B cell (primary cell): ENCODE measurements at regions not wholly inside any gene's neighbourhood (a gene's known extent, or its start where the extent isn't known, plus 50 kb on each side); places are given as distances from the start of the nearest gene placed in this dataset.

Experiments
- ATAC-seq: fragments of 200-7000 bp; cut with Tn5 transposase; one replicate; pipeline ENCODE4 v1.10.0; 2021; ENCODE audit warnings: low read depth, mild to moderate bottlenecking, moderate number of reproducible peaks, moderate library complexity
- CTCF ChIA-PET: fragments of 350-600 bp; sonication (Branson Sonifier 250); formaldehyde crosslinking; loops from one replicate; lab custom pipeline; 2021; ENCODE audit warnings: antibody characterized with exemption, inconsistent platforms; lab: Charles Lee
- POLR2A ChIA-PET: fragments of 350-600 bp; sonication (Branson Sonifier 250); formaldehyde crosslinking; loops from one replicate; lab custom pipeline; 2021; ENCODE audit warnings: antibody characterized with exemption; lab: Charles Lee
- DNase-seq: peaks from one replicate; pipeline ENCODE4 v3.0.0; 2013
- H2AFZ ChIP-seq: 2 replicates; pipeline ENCODE4 v1.6.1; 2012; ENCODE audit warnings: mild to moderate bottlenecking, low read depth, low read length; ENCODE audit not compliant: insufficient read depth, poor library complexity, severe bottlenecking
- H3K27ac ChIP-seq, 2 donors: 1 replicate in 1 of 2; 2 replicates in 1 of 2; pipeline ENCODE4 v1.5.1; 2012 to 2013; ENCODE audit warnings: low read length in 2 of 2, mild to moderate bottlenecking in 2 of 2, moderate library complexity in 1 of 2
- H3K27me3 ChIP-seq, 4 experiments: fragments of 200-600 bp in 1 of 4; sonication (generic) in 1 of 4; replicated peaks in 1 of 4; 1 replicate in 2 of 4; 2 replicates in 2 of 4; pipeline versions ENCODE4 v1.6.1 to v1.7.0; 2013 to 2016; ENCODE audit warnings: low read length in 3 of 4, mild to moderate bottlenecking in 2 of 4, mixed read lengths in 1 of 4, moderate library complexity in 1 of 4; ENCODE audit not compliant: insufficient read depth in 4 of 4, control insufficient read depth in 3 of 4; ENCODE audit errors: control extremely low read depth in 1 of 4
- H3K36me3 ChIP-seq, 2 experiments: replicated peaks in 1 of 2; 1 replicate in 1 of 2; 2 replicates in 1 of 2; pipeline versions ENCODE4 v1.6.1 to v1.7.1; 2013; ENCODE audit warnings: low read length in 1 of 2; ENCODE audit not compliant: insufficient read depth in 2 of 2, control insufficient read depth in 1 of 2; ENCODE audit errors: control extremely low read depth in 1 of 2, extremely low read depth in 1 of 2
- H3K4me1 ChIP-seq, 2 donors: fragments of 200-600 bp in 1 of 2; sonication (generic) in 1 of 2; 1 replicate in 1 of 2; 2 replicates in 1 of 2; pipeline versions ENCODE4 v1.5.1 to v1.6.1; 2013 to 2017; ENCODE audit warnings: low read length in 2 of 2; ENCODE audit not compliant: control insufficient read depth in 2 of 2, insufficient read depth in 2 of 2
- H3K4me2 ChIP-seq: replicated peaks from 2 replicates; pipeline ENCODE3; 2012; ENCODE audit warnings: mild to moderate bottlenecking, low read depth, low read length; ENCODE audit not compliant: poor library complexity, severe bottlenecking
- H3K4me3 ChIP-seq, 5 experiments: fragments of 200-600 bp in 1 of 5; sonication (generic) in 1 of 5; 1 replicate in 3 of 5; 2 replicates in 2 of 5; pipeline versions ENCODE4 v1.5.1 to v1.7.0; 2011 to 2016; ENCODE audit warnings: low read length in 4 of 5, mild to moderate bottlenecking in 4 of 5, low read depth in 2 of 5, control low read depth in 1 of 5, moderate library complexity in 1 of 5; ENCODE audit not compliant: insufficient read depth in 1 of 5; ENCODE audit errors: control extremely low read depth in 1 of 5, extremely low read depth in 1 of 5
- H3K79me2 ChIP-seq: fragments of 200-600 bp; sonication (generic); one replicate; pipeline ENCODE4 v1.6.0; 2016; ENCODE audit warnings: low read length; ENCODE audit not compliant: control insufficient read depth, insufficient read depth
- H3K9ac ChIP-seq: fragments of 200-600 bp; sonication (generic); 2 replicates; pipeline ENCODE4 v1.6.1; 2017; ENCODE audit warnings: mild to moderate bottlenecking, low read length, moderate library complexity
- H3K9me3 ChIP-seq, 3 donors: one replicate each; pipeline versions ENCODE4 v1.6.1 to v1.7.1; 2013; ENCODE audit warnings: low read length in 2 of 3; ENCODE audit not compliant: control insufficient read depth in 2 of 3, insufficient read depth in 1 of 3; ENCODE audit errors: control extremely low read depth in 1 of 3
- H4K20me1 ChIP-seq: 2 replicates; pipeline ENCODE4 v1.6.0; 2012; ENCODE audit warnings: mild to moderate bottlenecking, low read length; ENCODE audit not compliant: insufficient read depth, control insufficient read depth, poor library complexity, severe bottlenecking
- H3K27ac Mint-ChIP-seq: one replicate; pipeline ENCODE4 v1.8.0; 2021; ENCODE audit warnings: mixed read lengths
- H3K27me3 Mint-ChIP-seq: one replicate; pipeline ENCODE4 v1.8.0; 2021; ENCODE audit warnings: mixed read lengths
- H3K4me1 Mint-ChIP-seq: one replicate; pipeline ENCODE4 v1.8.0; 2021; ENCODE audit warnings: mixed read lengths
- H3K4me3 Mint-ChIP-seq: one replicate; pipeline ENCODE4 v1.8.0; 2021; ENCODE audit warnings: mixed read lengths
- H3K9me3 Mint-ChIP-seq: one replicate; pipeline ENCODE4 v1.8.0; 2022; ENCODE audit warnings: mixed read lengths; ENCODE audit not compliant: insufficient read depth
- CTCF ChIP-seq: fragments of 200-600 bp; IDR thresholded peaks from one replicate; pipeline ENCODE4 v1.8.0; 2022; ENCODE audit warnings: antibody characterized with exemption, mild to moderate bottlenecking
- EZH2 ChIP-seq: IDR thresholded peaks from 2 replicates; pipeline ENCODE4 v1.6.1; 2012; ENCODE audit warnings: borderline replicate concordance, low read depth, mild to moderate bottlenecking, moderate library complexity, low read length; ENCODE audit not compliant: insufficient read depth, poor library complexity, severe bottlenecking
- WGBS: methylation state at CpG from one replicate; pipeline ENCODE4 v1.1.5; 2013; ENCODE audit warnings: missing lambda C conversion rate; ENCODE audit not compliant: insufficient coverage; 5-methylcytosine and 5-hydroxymethylcytosine counted together
- intact Hi-C: fragments of 100-400 bp; cut with micrococcal nuclease; formaldehyde crosslinking; loops from one replicate; pipeline ENCODE4 v1.10.0; 2022

- Histone ChIP-seq H3K27me3 (no peaks in the 10 kb centered on the region), H3K9me3 (no peaks in the 10 kb centered on the region), H4K20me1 (no peaks in the 10 kb centered on the region), H3K4me1 (peaks cover 7 to 8% of the 10 kb centered on the region in 2 donors), H3K79me2 (no peaks in the 10 kb centered on the region), H3K4me3 (no peak overlapping the region), H3K27ac (no peak overlapping the region), H3K4me2 (no peak overlapping the region), H3K36me3 (no peaks in the 10 kb centered on the region), H3K9ac (no peak overlapping the region), H2AFZ (no peak overlapping the region)
- intact Hi-C loops = loop anchor here (1.0 to 10.0 kb wide), 3 partner anchors 86 to 187 kb away; no protein-coding TSS in a partner anchor
- DNase-seq (no peak), ATAC-seq (no peak)
- no peaks in the 10 kb centered on the region for H3K27me3 Mint-ChIP-seq
- WGBS = 97% methylated on average over 5 of the region's 8 CpGs
- H3K9me3 Mint-ChIP-seq = no peaks in the 10 kb centered on the region
- no peak overlapping the region for H3K4me3 Mint-ChIP-seq
- no peak for TF ChIP-seq CTCF
- no peak for TF ChIP-seq EZH2
- H3K27ac Mint-ChIP-seq = no peak overlapping the region
- ChIA-PET POLR2A (no interaction called here), CTCF (interaction anchor here (1.4 to 2.8 kb wide), 2 partner anchors 86 to 500 kb away, joined by 4 to 13 read pairs; no protein-coding TSS in a partner anchor)
- H3K4me1 Mint-ChIP-seq = peaks cover 8% of the 10 kb centered on the region
Measured at GRCh38 chr12:67442896-67443295, 173.7 kb downstream of the CAND1 start.

- intact Hi-C loops = loop anchor here (10.0 kb wide), 1 partner anchor 170 kb away; no protein-coding TSS in a partner anchor
- Mint-ChIP-seq H3K4me3 (no peak overlapping the region), H3K27ac (no peak overlapping the region), H3K27me3 (no peaks in the 10 kb centered on the region), H3K4me1 (peaks cover 19% of the 10 kb centered on the region), H3K9me3 (no peaks in the 10 kb centered on the region)
- 91% methylated on average over 5 of the region's 5 CpGs for WGBS
- H3K4me1 ChIP-seq = peaks cover 13 to 18% of the 10 kb centered on the region in 2 donors
- ChIA-PET POLR2A (no interaction called here), CTCF (interaction anchor here (0.9 to 1.3 kb wide), 3 partner anchors 10 to 498 kb away, joined by 3 to 4 read pairs (median 4); no protein-coding TSS in a partner anchor)
- no peak overlapping the region for H3K9ac ChIP-seq
- no peaks in the 10 kb centered on the region for H3K9me3 ChIP-seq
- no peak overlapping the region for H3K4me3 ChIP-seq
- no peak overlapping the region for H2AFZ ChIP-seq
- no peaks in the 10 kb centered on the region for H3K36me3 ChIP-seq
- no peak overlapping the region for H3K4me2 ChIP-seq
- H3K27me3 ChIP-seq = no peaks in the 10 kb centered on the region
- DNase-seq = no peak
- H3K79me2 ChIP-seq = no peaks in the 10 kb centered on the region
- no peaks in the 10 kb centered on the region for H4K20me1 ChIP-seq
- H3K27ac ChIP-seq = no peak overlapping the region
- no peak for TF ChIP-seq CTCF
- no peak for TF ChIP-seq EZH2
- no peak for ATAC-seq
Measured at GRCh38 chr12:67444542-67444941, 175.4 kb downstream of the CAND1 start.
